Activated naive CD4-positive, alpha-beta T cell treated with anti-CD3 and anti-CD28 coated beads, Interleukin-2, amount 50 U/mL, for 24 hours (primary cell): ENCODE measurements at regions not wholly inside any gene's neighbourhood (a gene's known extent, or its start where the extent isn't known, plus 50 kb on each side); places are given as distances from the start of the nearest gene placed in this dataset.
A peak's percentile ranks its signal among the peaks of the same experiment; 100 is the strongest.
"Not testable (repeated sequence)": the region's sequence is repeated elsewhere in the genome, so short reads cannot be mapped to it uniquely, and the experiment has no call there.

Source experiments
- H3K27ac Mint-ChIP-seq: one replicate; pipeline ENCODE4 v1.8.0; 2021; ENCODE audit warnings: mild to moderate bottlenecking, mixed read lengths
- H3K27me3 Mint-ChIP-seq: one replicate; pipeline ENCODE4 v1.8.0; 2021; ENCODE audit warnings: mixed read lengths
- H3K36me3 Mint-ChIP-seq: one replicate; pipeline ENCODE4 v1.8.0; 2021; ENCODE audit warnings: mixed read lengths
- H3K4me1 Mint-ChIP-seq: one replicate; pipeline ENCODE4 v1.8.0; 2021; ENCODE audit warnings: mixed read lengths
- H3K4me3 Mint-ChIP-seq: one replicate; pipeline ENCODE4 v1.8.0; 2021; ENCODE audit warnings: mild to moderate bottlenecking, mixed read lengths
- H3K9me3 Mint-ChIP-seq: one replicate; pipeline ENCODE4 v1.8.0; 2021; ENCODE audit warnings: mixed read lengths

DNA sequence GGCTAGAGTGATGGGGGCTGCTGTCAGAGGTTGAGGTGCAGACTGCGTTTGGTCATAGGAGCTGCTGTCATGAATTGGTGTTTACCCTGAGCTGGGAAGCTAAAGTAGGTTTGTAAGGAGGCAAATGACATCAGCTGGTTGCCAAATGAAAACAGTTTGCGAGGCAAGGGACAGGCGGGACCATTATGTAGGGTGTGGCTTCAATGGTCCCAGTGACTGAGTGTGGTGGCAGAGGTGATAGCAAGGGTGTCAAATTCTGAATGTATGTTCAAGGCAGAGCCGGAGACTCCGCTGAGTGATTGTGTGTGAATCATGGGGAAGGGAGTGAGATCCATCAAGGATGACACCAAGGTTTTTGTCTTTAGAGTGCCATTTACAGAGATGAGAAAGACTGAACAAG is 359.5 kb downstream of the VRK1 start:
- Mint-ChIP-seq H3K9me3 (peaks cover 7% of the 10 kb centered on the region), H3K4me1 (no peaks in the 10 kb centered on the region), H3K4me3 (no peak overlapping the region), H3K27ac (no peak overlapping the region), H3K36me3 (peaks cover 4% of the 10 kb centered on the region), H3K27me3 (peaks cover 2% of the 10 kb centered on the region)

DNA sequence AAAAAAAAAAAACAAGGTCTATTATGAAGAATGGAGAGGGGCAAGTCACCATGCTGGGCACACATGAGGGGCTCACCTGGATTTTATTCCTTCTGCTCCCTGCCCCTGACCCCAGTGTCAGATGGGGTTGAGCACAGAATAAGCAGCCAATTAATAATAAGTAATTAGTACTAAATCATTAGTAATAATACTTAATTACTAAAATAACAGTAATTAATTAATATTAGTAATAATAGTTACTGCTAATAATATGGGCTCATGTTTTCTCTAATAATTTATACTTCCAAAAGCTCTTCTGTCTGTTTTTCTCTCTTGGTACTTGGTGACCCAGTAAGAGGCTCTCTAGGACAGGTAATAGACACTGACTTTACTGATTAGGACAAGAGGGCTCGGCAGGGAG is 360.9 kb downstream of the VRK1 start:
- Mint-ChIP-seq H3K4me1 (no peaks in the 10 kb centered on the region), H3K9me3 (peaks cover 7% of the 10 kb centered on the region), H3K27me3 (peaks cover 2% of the 10 kb centered on the region), H3K4me3 (no peak overlapping the region), H3K36me3 (peaks cover 4% of the 10 kb centered on the region), H3K27ac (no peak overlapping the region)

DNA sequence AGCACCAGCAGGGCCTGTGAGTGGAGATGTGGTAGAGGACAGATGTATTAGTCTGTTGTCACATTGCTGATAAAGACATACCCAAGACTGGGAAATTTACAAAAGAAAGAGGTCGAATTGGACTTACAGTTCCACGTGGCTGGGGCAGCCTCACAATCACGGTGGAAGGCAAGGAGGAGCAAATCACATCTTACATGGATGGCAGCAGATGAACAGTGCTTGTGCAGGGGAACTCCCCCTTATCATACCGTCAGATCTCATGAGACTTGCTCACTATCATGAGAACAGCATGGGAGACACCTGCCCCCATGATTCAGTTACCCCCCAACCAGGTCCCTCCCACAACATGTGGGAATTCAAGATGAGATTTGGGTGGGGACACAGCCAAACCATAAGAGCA is 361.9 kb downstream of the VRK1 start:
- no peak overlapping the region for H3K27ac Mint-ChIP-seq
- peaks cover 7% of the 10 kb centered on the region for H3K9me3 Mint-ChIP-seq
- H3K27me3 Mint-ChIP-seq, result peaks cover 2% of the 10 kb centered on the region
- H3K4me1 Mint-ChIP-seq, result no peaks in the 10 kb centered on the region
- peaks cover 4% of the 10 kb centered on the region for H3K36me3 Mint-ChIP-seq
- no peak overlapping the region for H3K4me3 Mint-ChIP-seq

DNA sequence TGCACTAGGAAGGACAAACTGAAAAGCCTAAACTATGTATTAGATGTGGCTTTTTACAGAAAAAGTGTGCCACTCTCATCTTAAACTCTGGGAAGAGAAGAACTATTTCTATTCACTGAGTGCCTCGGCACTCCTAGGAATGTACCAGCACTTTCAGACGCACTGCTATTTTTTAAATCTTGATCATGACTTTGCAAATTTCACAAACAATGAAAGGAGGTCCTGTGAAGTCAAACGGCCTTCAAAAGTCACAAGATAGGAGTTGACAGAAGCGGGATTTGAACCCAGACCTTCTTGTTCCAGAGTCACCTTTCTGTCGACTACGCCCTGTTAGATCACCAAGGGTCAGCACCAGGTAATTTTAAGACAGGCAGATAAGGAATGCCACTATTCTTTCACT is 365.4 kb downstream of the VRK1 start:
- peaks cover 7% of the 10 kb centered on the region for H3K9me3 Mint-ChIP-seq
- H3K27me3 Mint-ChIP-seq, result no peaks in the 10 kb centered on the region
- no peak overlapping the region for H3K4me3 Mint-ChIP-seq
- peaks cover 2% of the 10 kb centered on the region for H3K36me3 Mint-ChIP-seq
- H3K4me1 Mint-ChIP-seq, result no peaks in the 10 kb centered on the region
- no peak overlapping the region for H3K27ac Mint-ChIP-seq

DNA sequence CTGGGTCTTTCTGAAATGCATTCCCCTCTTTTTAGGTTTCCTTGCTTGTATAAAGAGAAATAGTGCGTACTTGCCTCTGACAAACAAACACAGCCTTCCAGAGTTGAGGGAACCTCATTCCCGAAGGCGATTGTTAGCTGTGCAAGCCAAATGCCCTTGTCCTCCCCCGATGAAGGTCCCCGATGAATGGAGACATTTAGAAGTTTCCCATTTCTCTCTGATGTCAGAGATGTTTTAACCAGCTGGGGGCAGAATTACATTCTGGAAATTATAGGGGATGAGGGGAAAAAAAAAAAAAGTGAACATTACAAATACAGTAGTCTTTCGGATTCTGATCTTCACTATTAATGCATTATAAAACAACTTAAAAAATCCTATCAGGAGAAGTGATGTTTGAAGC is 366.8 kb downstream of the VRK1 start:
- Mint-ChIP-seq H3K4me3 (no peak overlapping the region), H3K27ac (no peak overlapping the region), H3K9me3 (peaks cover 3% of the 10 kb centered on the region), H3K36me3 (peaks cover under 1% of the 10 kb centered on the region), H3K4me1 (no peaks in the 10 kb centered on the region), H3K27me3 (no peaks in the 10 kb centered on the region)

DNA sequence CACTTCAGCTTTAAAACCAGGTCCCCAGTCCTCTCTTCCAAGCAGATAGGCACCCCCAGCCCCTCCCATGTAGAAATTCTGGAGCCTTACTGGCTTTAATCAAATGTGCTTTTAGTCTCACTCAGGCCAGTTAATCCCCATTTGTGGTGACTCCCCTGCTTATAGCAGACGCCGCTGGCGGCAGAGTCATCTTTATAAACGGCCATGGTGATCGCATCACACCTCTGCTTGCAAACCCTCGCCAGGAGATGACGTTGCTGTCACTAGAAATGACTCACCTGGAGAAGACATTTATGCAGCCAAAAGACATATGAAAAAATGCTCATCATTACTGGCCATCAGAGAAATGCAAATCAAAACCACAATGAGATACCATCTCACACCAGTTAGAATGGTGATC is 369.3 kb downstream of the VRK1 start:
- Mint-ChIP-seq H3K4me3 (no peak overlapping the region), H3K27me3 (no peaks in the 10 kb centered on the region), H3K36me3 (no peaks in the 10 kb centered on the region), H3K4me1 (no peaks in the 10 kb centered on the region), H3K27ac (no peak overlapping the region), H3K9me3 (no peaks in the 10 kb centered on the region)

DNA sequence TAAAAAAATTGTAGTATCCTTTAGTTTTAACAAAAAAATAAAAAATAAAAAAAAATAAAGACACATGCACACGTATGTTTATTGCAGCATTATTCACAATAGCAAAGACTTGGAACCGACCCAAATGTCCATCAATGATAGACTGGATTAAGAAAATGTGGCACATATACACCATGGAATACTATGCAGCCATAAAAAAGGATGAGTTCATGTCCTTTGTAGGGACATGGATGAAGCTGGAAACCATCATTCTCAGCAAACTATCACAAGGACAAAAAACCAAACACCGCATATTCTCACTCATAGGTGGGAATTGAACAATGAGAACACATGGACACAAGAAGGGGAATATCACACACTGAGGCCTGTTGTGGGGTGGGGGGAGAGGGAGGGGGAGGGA is 370.4 kb downstream of the VRK1 start:
- not testable (repeated sequence) for H3K27me3 Mint-ChIP-seq, H3K36me3 Mint-ChIP-seq, H3K27ac Mint-ChIP-seq, H3K4me3 Mint-ChIP-seq, H3K4me1 Mint-ChIP-seq, H3K9me3 Mint-ChIP-seq

DNA sequence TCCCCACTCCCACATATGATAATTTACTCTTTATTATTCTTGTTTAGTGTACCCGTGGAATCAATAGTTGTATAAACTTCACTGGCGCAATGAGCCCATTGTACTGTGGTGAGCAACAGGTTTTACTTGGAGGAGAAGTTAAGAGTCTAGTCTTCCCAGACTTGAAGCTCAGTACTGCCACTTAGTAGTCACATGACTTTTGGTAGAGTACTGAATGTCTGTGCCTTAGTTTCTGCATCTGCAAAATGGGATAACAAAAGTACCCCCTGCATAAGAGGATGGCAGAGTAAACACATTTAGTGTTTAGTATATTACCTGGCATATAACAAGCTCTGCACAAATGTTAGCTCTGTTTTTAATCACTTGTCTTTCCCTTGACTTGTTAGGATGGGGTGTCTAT is 375.5 kb downstream of the VRK1 start:
- Mint-ChIP-seq H3K27ac (no peak overlapping the region), H3K4me1 (peaks cover 7% of the 10 kb centered on the region), H3K36me3 (no peaks in the 10 kb centered on the region), H3K9me3 (no peaks in the 10 kb centered on the region), H3K27me3 (no peaks in the 10 kb centered on the region), H3K4me3 (no peak overlapping the region)

DNA sequence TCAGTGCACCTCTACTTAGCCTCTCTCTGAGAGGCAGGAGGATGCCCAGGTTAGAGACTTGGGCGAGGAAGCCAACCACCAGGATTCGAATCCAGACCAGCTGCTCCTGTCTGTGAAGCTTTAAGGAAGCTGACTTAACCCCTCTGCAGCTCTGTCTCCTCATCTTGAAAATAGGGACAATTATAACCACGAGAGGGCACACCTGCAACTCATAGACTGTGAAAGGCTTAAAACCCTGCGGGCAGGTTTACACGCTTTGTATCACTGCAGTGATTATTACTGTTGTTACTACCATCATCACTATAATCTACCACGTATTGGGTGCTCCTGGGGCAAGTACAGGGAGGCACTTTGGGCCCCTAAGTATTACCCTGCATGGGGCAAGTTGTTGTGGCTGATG is 379.8 kb downstream of the VRK1 start:
- Mint-ChIP-seq H3K9me3 (peaks cover 6% of the 10 kb centered on the region), H3K27ac (no peak overlapping the region), H3K4me1 (peaks cover 35% of the 10 kb centered on the region), H3K27me3 (no peaks in the 10 kb centered on the region), H3K4me3 (no peak overlapping the region), H3K36me3 (no peaks in the 10 kb centered on the region)

DNA sequence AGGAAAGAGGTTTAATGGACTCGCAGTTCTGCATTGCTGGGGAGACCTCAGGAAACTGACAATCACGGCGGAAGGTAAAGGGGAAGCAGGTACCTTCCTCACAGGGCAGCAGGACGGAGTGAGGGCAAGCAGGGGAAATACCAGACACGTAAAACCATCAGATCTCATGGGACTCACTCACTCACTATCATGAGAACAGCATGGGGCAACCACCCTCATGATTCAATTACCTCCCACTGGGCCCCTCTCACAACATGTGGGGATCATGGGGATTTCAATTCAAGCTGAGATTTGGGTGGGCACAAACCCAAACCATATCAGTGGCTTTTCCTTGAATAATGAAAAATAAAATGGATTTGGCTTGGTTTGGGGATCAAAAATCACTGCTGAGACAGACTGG is 380.5 kb downstream of the VRK1 start:
- H3K4me1 Mint-ChIP-seq, result peaks cover 35% of the 10 kb centered on the region
- H3K27ac Mint-ChIP-seq, result peak overlapping the region; percentile 38
- H3K4me3 Mint-ChIP-seq, result no peak overlapping the region
- H3K36me3 Mint-ChIP-seq, result no peaks in the 10 kb centered on the region
- H3K27me3 Mint-ChIP-seq, result no peaks in the 10 kb centered on the region
- peaks cover 6% of the 10 kb centered on the region for H3K9me3 Mint-ChIP-seq

DNA sequence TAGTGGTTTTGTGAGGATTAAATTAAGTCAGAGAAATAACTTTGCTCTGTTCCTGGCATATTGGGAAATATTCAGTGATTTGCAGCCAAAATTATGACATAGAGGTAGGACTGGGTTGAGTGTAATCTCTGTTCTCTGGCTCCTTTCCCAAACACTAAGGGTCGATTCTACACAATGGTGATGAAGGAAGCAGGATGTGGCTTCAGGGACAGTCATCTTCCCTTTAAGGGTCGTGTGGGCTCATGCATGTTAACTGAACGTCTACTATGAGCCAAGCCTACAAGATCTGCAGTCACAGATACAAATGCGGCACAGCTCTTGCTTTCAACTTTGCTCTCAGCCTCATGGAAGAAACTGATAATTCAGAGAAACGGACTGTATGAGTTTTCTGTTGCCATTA is 381.6 kb downstream of the VRK1 start:
- peak overlapping the region; percentile 15 for H3K27ac Mint-ChIP-seq
- H3K27me3 Mint-ChIP-seq, result no peaks in the 10 kb centered on the region
- H3K4me1 Mint-ChIP-seq, result peaks cover 35% of the 10 kb centered on the region
- H3K4me3 Mint-ChIP-seq, result no peak overlapping the region
- no peaks in the 10 kb centered on the region for H3K36me3 Mint-ChIP-seq
- peaks cover 6% of the 10 kb centered on the region for H3K9me3 Mint-ChIP-seq

DNA sequence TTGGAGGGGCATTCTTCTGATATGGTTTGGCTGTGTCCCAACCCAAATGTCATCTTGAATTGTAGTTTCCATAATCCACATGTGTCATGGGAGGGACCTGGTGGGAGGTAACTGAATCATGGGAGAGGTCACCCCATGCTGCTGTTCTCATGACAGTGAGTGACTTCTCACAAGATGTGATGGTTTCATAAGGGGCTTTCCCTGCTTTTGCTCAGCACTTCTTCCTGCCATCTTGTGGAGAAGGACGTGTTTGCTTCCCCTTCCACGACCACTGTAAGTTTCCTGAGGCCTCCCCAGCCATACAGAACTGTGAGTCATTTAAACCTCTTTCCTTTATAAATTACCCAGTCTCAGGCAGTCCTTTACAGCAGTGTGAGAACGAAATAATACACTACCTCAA is 382.4 kb downstream of the VRK1 start:
- Mint-ChIP-seq H3K36me3 (no peaks in the 10 kb centered on the region), H3K4me3 (no peak overlapping the region), H3K27me3 (no peaks in the 10 kb centered on the region), H3K9me3 (peaks cover 6% of the 10 kb centered on the region), H3K27ac (peak overlapping the region; percentile 91), H3K4me1 (peaks cover 35% of the 10 kb centered on the region)

DNA sequence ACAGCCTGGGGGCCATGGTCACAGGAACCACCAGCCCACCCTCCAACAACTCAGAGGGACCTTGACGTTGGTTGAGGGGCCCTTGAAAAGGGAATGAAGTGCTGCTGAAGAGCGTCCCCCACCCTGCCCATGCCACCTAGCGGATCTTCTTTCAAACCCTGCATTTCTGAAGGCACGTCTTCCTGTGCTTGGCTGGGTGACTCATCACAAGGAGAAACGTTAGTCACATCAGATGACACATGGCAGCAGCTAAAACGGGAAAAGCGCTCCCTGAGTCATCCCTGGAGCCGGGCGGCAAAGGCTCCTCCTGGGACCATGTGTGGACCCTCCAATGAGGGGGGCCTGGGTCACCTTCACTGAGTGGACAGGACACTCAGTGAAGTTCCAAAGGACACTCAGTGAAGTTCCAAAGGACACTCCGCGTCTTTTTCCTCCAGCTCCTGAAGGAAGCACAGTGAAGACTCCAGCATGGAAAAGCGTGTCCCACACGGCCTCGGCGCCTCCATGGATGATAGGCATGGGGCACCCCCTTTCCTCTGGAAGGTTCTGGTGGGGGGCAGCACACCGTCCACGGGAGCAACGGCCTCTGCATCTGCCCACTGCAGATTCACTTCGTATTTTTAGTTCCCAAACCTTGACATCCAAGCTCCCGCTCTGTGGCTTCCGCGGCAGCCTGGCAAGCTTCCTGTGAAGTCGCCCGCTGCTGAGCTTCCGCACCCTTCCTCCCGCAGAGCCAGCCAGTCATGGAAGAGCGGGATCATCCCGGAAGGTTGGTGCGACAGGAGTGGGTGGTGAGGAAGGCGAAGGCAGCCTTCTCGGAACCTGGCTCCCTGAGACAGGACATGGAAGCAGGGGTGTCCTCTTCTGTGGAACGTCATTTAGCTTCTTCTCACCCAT is 383.4 kb downstream of the VRK1 start:
- Mint-ChIP-seq H3K27ac (peak overlapping the region; percentile 38), H3K4me1 (peaks cover 40% of the 10 kb centered on the region), H3K27me3 (no peaks in the 10 kb centered on the region), H3K4me3 (no peak overlapping the region), H3K9me3 (peaks cover 6% of the 10 kb centered on the region), H3K36me3 (no peaks in the 10 kb centered on the region)

DNA sequence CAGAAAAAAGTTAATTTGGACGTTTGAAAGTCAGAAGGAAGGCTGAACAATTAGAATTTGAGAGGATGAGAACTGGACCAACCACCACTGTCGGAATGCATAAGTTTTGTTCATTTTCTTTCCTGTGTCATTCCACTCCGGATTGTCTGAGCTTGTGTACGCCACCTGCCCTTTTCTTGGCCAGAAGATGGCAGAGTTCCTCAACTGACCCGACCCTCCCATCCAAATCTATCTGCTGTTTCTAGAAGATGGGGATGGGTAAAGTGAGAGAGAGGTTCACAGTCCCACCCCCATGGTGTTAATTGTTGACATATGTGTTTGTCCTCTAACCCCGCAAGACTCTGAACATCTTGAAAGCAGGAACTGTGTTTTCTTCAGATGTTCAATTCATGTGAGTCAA is 388.0 kb downstream of the VRK1 start:
- no peaks in the 10 kb centered on the region for H3K27me3 Mint-ChIP-seq
- no peaks in the 10 kb centered on the region for H3K9me3 Mint-ChIP-seq
- H3K4me3 Mint-ChIP-seq, result no peak overlapping the region
- H3K27ac Mint-ChIP-seq, result no peak overlapping the region
- H3K36me3 Mint-ChIP-seq, result no peaks in the 10 kb centered on the region
- peaks cover 15% of the 10 kb centered on the region for H3K4me1 Mint-ChIP-seq

DNA sequence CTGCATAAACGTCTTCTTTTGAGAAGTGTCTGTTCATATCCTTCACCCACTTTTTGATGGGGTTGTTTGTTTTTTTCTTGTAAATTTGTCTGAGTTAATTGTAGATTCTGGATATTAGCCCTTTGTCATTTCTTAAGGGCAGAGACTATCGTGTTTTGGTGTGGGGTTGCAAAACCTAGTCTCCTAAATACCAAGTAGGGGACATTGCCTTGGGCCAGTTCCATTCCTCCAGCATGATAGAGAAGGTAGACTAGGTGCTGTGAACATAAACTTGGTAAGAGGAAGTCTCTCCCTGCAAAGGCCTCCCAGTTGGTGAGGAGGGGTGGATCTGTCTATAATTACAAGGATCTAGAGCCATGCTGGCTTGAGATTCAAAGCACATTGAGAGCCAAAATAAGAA is 390.7 kb downstream of the VRK1 start:
- no peaks in the 10 kb centered on the region for H3K9me3 Mint-ChIP-seq
- peaks cover 10% of the 10 kb centered on the region for H3K4me1 Mint-ChIP-seq
- no peaks in the 10 kb centered on the region for H3K27me3 Mint-ChIP-seq
- H3K27ac Mint-ChIP-seq, result peak overlapping the region; percentile 43
- H3K36me3 Mint-ChIP-seq, result peaks cover 3% of the 10 kb centered on the region
- H3K4me3 Mint-ChIP-seq, result no peak overlapping the region

DNA sequence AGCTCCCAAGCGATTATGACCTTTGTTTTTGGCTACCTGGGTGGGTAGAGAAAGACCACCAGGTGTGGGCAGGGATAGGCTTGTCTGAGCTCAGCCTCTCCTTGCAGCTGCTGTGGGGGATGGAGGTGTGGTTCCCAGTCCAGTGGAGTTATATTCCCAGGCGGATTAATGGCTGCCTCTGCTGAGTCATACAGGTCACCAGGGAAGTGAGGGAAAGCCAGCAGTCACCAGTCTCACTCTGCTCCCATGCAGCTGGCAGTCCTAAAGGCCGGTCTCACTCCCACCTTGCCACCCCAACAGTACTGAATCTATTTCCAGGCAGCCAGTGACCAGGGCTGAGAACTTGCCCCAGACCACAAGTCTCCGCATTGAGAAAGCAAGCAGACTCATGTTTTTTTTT is 399.2 kb downstream of the VRK1 start:
- H3K27me3 Mint-ChIP-seq, result no peaks in the 10 kb centered on the region
- H3K27ac Mint-ChIP-seq, result no peak overlapping the region

DNA sequence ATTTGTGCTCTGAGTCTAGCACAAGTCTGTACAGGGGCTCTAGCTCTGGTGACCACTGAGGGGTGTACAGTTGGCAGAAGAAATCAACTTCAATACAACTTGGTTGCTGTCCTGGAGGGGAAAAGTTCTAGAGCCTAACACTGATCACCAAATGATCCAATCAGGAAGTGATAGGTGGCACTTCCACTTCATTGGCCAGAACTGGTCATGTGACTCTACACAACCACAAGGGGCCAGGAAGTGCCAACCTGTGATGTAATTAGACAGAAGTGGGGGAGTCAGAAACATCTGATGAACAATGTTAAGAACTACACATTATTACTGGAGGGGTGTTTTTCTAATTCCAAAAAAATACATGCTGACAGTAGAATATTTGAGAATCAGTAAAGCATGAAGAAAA is 401.6 kb downstream of the VRK1 start:
- H3K9me3 Mint-ChIP-seq, result peaks cover 11% of the 10 kb centered on the region
- peaks cover 13% of the 10 kb centered on the region for H3K36me3 Mint-ChIP-seq
- peak overlapping the region; percentile 82 for H3K27ac Mint-ChIP-seq
- no peaks in the 10 kb centered on the region for H3K27me3 Mint-ChIP-seq
- no peaks in the 10 kb centered on the region for H3K4me1 Mint-ChIP-seq
- H3K4me3 Mint-ChIP-seq, result no peak overlapping the region

More for the DNA sequence above, 399.2 kb downstream of the VRK1 start:
- Mint-ChIP-seq H3K36me3 (peaks cover 16% of the 10 kb centered on the region), H3K4me1 (no peaks in the 10 kb centered on the region), H3K4me3 (no peak overlapping the region), H3K9me3 (peaks cover 16% of the 10 kb centered on the region)
